Endothelial cell of umbilical vein (primary cell): ENCODE measurements at regions not wholly inside any gene's neighbourhood (a gene's known extent, or its start where the extent isn't known, plus 50 kb on each side); places are given as distances from the start of the nearest gene placed in this dataset.

Source experiments
- BruUV-seq: library from RNA; stranded (reverse); fragments of 400-500 nt; replicated peaks from 2 replicates; lab custom pipeline; 2021; lab: Mats Ljungman, UMichigan
- CTCF ChIA-PET: fragments of 300-600, 350-600 bp; sonication (Branson Sonifier 250); formaldehyde crosslinking; loops from one replicate; lab custom pipeline; 2021; ENCODE audit warnings: antibody characterized with exemption, inconsistent platforms; lab: Charles Lee
- POLR2A ChIA-PET: fragments of 300-600, 350-600 bp; sonication (Branson Sonifier 250); formaldehyde crosslinking; loops from one replicate; lab custom pipeline; 2021; ENCODE audit warnings: antibody characterized with exemption, inconsistent platforms; lab: Charles Lee
- DNase-seq: peaks from one replicate; pipeline ENCODE4 v3.0.0-alpha.2; 2011; ENCODE audit warnings: low read depth, low spot score
- FAIRE-seq: peaks from 2 replicates; lab custom pipeline; 2011; peaks lifted over from hg19 to GRCh38; lab: Jason Lieb, UNC
- H2AFZ ChIP-seq: 2 replicates; pipeline ENCODE4 v1.6.0; 2012; ENCODE audit warnings: low read depth, low read length, control low read depth, inconsistent platforms
- H3K27ac ChIP-seq: 2 replicates; pipeline ENCODE4 v1.5.1; 2011; ENCODE audit warnings: low read depth, mild to moderate bottlenecking, control low read depth, low read length, moderate library complexity; ENCODE audit not compliant: insufficient read depth
- H3K27me3 ChIP-seq, 2 experiments: 2 replicates each; pipeline versions ENCODE4 v1.6.0 to v1.6.1; 2011; ENCODE audit warnings: low read length in 2 of 2, mixed read lengths in 1 of 2; ENCODE audit not compliant: control insufficient read depth in 2 of 2, insufficient read depth in 2 of 2
- H3K36me3 ChIP-seq, 2 experiments: 2 replicates in 1 of 2; 3 replicates in 1 of 2; pipeline ENCODE4 v1.5.1; 2011; ENCODE audit warnings: low read length in 2 of 2, mild to moderate bottlenecking in 1 of 2, moderate library complexity in 1 of 2; ENCODE audit not compliant: control insufficient read depth in 2 of 2, insufficient read depth in 2 of 2; ENCODE audit errors: extremely low read depth in 1 of 2
- H3K4me1 ChIP-seq: 3 replicates; pipeline ENCODE4 v1.5.1; 2011; ENCODE audit warnings: mild to moderate bottlenecking, low read length; ENCODE audit not compliant: control insufficient read depth, insufficient read depth; ENCODE audit errors: extremely low read depth
- H3K4me2 ChIP-seq: 2 replicates; pipeline ENCODE4 v1.6.1; 2011; ENCODE audit warnings: low read length, control low read depth, mixed read lengths; ENCODE audit not compliant: insufficient read depth
- H3K4me3 ChIP-seq, 3 experiments: fragments of 200-600 bp in 1 of 3; sonication (generic), shearing (Covaris generic) in 1 of 3; replicated peaks in 1 of 3; 2 replicates each; pipeline ENCODE4 v1.5.1; 2011 to 2016; ENCODE audit warnings: control low read depth in 3 of 3, low read length in 3 of 3, mild to moderate bottlenecking in 2 of 3, inconsistent platforms in 1 of 3, low read depth in 1 of 3, moderate library complexity in 1 of 3; ENCODE audit not compliant: insufficient read depth in 1 of 3
- H3K79me2 ChIP-seq: 2 replicates; pipeline ENCODE4 v1.6.0; 2012; ENCODE audit warnings: low read length, inconsistent platforms; ENCODE audit not compliant: control insufficient read depth, insufficient read depth
- H3K9ac ChIP-seq: replicated peaks from 2 replicates; pipeline ENCODE3; 2011; ENCODE audit warnings: low read length, control low read depth; ENCODE audit not compliant: insufficient read depth; ENCODE audit errors: extremely low read depth
- H3K9me1 ChIP-seq: replicated peaks from 3 replicates; pipeline ENCODE4 v1.6.0; 2011; ENCODE audit warnings: mild to moderate bottlenecking, low read length; ENCODE audit not compliant: control insufficient read depth, insufficient read depth; ENCODE audit errors: extremely low read depth
- H3K9me3 ChIP-seq: replicated peaks from 2 replicates; pipeline ENCODE4 v1.5.1; 2012; ENCODE audit warnings: low read length, inconsistent platforms; ENCODE audit not compliant: control insufficient read depth, insufficient read depth
- H4K20me1 ChIP-seq: replicated peaks from 2 replicates; pipeline ENCODE3; 2011; ENCODE audit warnings: mild to moderate bottlenecking, low read length; ENCODE audit not compliant: control insufficient read depth, insufficient read depth; ENCODE audit errors: extremely low read depth
- CTCF ChIP-seq, 2 donors: IDR thresholded peaks; 1 replicate in 1 of 2; 2 replicates in 1 of 2; pipeline ENCODE4 v1.5.1; 2011; ENCODE audit warnings: low read length in 2 of 2, mild to moderate bottlenecking in 2 of 2, moderate library complexity in 2 of 2, control low read depth in 1 of 2, inconsistent platforms in 1 of 2, low read depth in 1 of 2; ENCODE audit not compliant: insufficient read depth in 1 of 2; ENCODE audit errors: extremely low read depth in 1 of 2
- GATA2 ChIP-seq: IDR thresholded peaks from 2 replicates; pipeline ENCODE4 v1.7.0; 2011; ENCODE audit warnings: low read depth, mild to moderate bottlenecking, moderate library complexity, mixed read lengths, low read length; ENCODE audit not compliant: insufficient read length, insufficient read depth
- POLR2A ChIP-seq: IDR thresholded peaks from 2 replicates; pipeline ENCODE4 v1.6.1; 2012; ENCODE audit warnings: low read depth, mild to moderate bottlenecking, control low read depth, low read length
- dilution Hi-C: fragments of 300-500 bp; cut with MboI; formaldehyde crosslinking; loops from one replicate; pipeline ENCODE4 v1.15.0; 2019; ENCODE audit warnings: low sequenced_read_pairs; ENCODE audit not compliant: extremely low pct_ligation_motif_present
- intact Hi-C: fragments of 100-400 bp; cut with micrococcal nuclease; formaldehyde crosslinking; loops from one replicate; pipeline ENCODE4 v1.10.0; 2022

- TF ChIP-seq GATA2 (no peak), CTCF (IDR thresholded peaks at IDR 0.05; ENCODE audit: extremely low read depth in 1 of 2, insufficient read depth in 1 of 2, low read depth in 1 of 2, low read length in 2 of 2) (no peak), POLR2A (no peak)
- FAIRE-seq, result no peak
- no peak for DNase-seq
- POLR2A ChIA-PET, result no interaction called here
- CTCF ChIA-PET, result no interaction called here
- Histone ChIP-seq H3K27me3 (no peaks in the 10 kb centered on the region), H3K4me3 (no peak overlapping the region), H3K27ac (no peak overlapping the region), H3K36me3 (no peaks in the 10 kb centered on the region), H3K79me2 (no peaks in the 10 kb centered on the region), H3K9me3 (no peaks in the 10 kb centered on the region), H3K4me2 (no peak overlapping the region), H4K20me1 (no peaks in the 10 kb centered on the region), H3K9ac (no peak overlapping the region), H3K9me1 (no peaks in the 10 kb centered on the region), H2AFZ (no peak overlapping the region), H3K4me1 (no peaks in the 10 kb centered on the region)
- intact Hi-C loops, result no loop called here
- BruUV-seq, result no TSS peak
- dilution Hi-C loops, result no loop called here
Observed at GRCh38 chr12:71004578-71004977, 84.0 kb upstream of the PTPRR start.

GRCh38 chr12:71000748-71001147 is 80.2 kb upstream of the PTPRR start:
- BruUV-seq, result no TSS peak

More at GRCh38 chr12:71000748-71001147, 80.2 kb upstream of the PTPRR start:
- intact Hi-C loops, result no loop called here
- CTCF ChIA-PET, result no interaction called here
- no peak for TF ChIP-seq POLR2A
- Histone ChIP-seq H3K27me3 (no peaks in the 10 kb centered on the region), H3K9me3 (no peaks in the 10 kb centered on the region), H3K4me3 (no peak overlapping the region), H4K20me1 (no peaks in the 10 kb centered on the region), H3K9ac (no peak overlapping the region), H3K4me2 (no peak overlapping the region), H2AFZ (no peak overlapping the region), H3K9me1 (no peaks in the 10 kb centered on the region), H3K27ac (no peak overlapping the region), H3K4me1 (no peaks in the 10 kb centered on the region), H3K36me3 (no peaks in the 10 kb centered on the region), H3K79me2 (no peaks in the 10 kb centered on the region)
- DNase-seq (no peak), FAIRE-seq (no peak)
- POLR2A ChIA-PET, result no interaction called here
- dilution Hi-C loops, result no loop called here
